NCI-H187 treated with DMSO at 0.1 percent for 48 hours (cell line): ENCODE measurements at regions not wholly inside any gene's neighbourhood (a gene's known extent, or its start where the extent isn't known, plus 50 kb on each side); places are given as distances from the start of the nearest gene placed in this dataset.
"Not testable (repeated sequence)": the region's sequence is repeated elsewhere in the genome, so short reads cannot be mapped to it uniquely, and the experiment has no call there.

Experiments used
- DNase-seq: peaks from one replicate; lab custom pipeline; 2025; lab: John Stamatoyannopoulos, UW

GRCh38 chr3:88954853-88955252 lies 152.6 kb upstream of the EPHA3 start:
- no peak for DNase-seq

- DNase-seq = no peak
These were observed 152.1 kb upstream of the EPHA3 start for GRCh38 chr3:88955274-88955673.

- no peak for DNase-seq
These were observed 149.5 kb upstream of the EPHA3 start for GRCh38 chr3:88957711-88958439.

- no peak for DNase-seq
These were observed 147.4 kb upstream of the EPHA3 start for GRCh38 chr3:88960019-88960418.

- DNase-seq = no peak
These were observed 144.4 kb upstream of the EPHA3 start for GRCh38 chr3:88963003-88963402.

- no peak for DNase-seq
These were observed 127.7 kb upstream of the EPHA3 start for GRCh38 chr3:88979760-88980159.

GRCh38 chr3:88983458-88983857 lies 124.0 kb upstream of the EPHA3 start:
- DNase-seq = no peak

GRCh38 chr3:88984256-88984655 lies 123.2 kb upstream of the EPHA3 start:
- no peak for DNase-seq

GRCh38 chr3:88984832-88985231 lies 122.6 kb upstream of the EPHA3 start:
- DNase-seq = no peak

GRCh38 chr3:88985491-88985890 lies 121.9 kb upstream of the EPHA3 start:
- no peak for DNase-seq

GRCh38 chr3:88986834-88987233 lies 120.6 kb upstream of the EPHA3 start:
- no peak for DNase-seq

GRCh38 chr3:88987776-88988175 lies 119.6 kb upstream of the EPHA3 start:
- DNase-seq = no peak

- DNase-seq = no peak
These were observed 118.5 kb upstream of the EPHA3 start for GRCh38 chr3:88988906-88989305.

GRCh38 chr3:88991496-88991895 lies 115.9 kb upstream of the EPHA3 start:
- DNase-seq = no peak

GRCh38 chr3:88996691-88997090 lies 110.7 kb upstream of the EPHA3 start:
- DNase-seq = no peak

GRCh38 chr3:88997260-88997659 lies 110.2 kb upstream of the EPHA3 start:
- no peak for DNase-seq

- no peak for DNase-seq
These were observed 106.5 kb upstream of the EPHA3 start for GRCh38 chr3:89000886-89001285.

GRCh38 chr3:89002191-89002590 lies 105.2 kb upstream of the EPHA3 start:
- DNase-seq = no peak

GRCh38 chr3:89013536-89013935 lies 93.9 kb upstream of the EPHA3 start:
- DNase-seq = no peak

- no peak for DNase-seq
These were observed 89.9 kb upstream of the EPHA3 start for GRCh38 chr3:89017531-89017930.

GRCh38 chr3:89025185-89025584 lies 82.2 kb upstream of the EPHA3 start:
- DNase-seq = no peak

GRCh38 chr3:89032346-89033013 lies 74.9 kb upstream of the EPHA3 start:
- no peak for DNase-seq

GRCh38 chr3:89034723-89035122 lies 72.7 kb upstream of the EPHA3 start:
- not testable (repeated sequence) for DNase-seq

- no peak for DNase-seq
These were observed 68.6 kb upstream of the EPHA3 start for GRCh38 chr3:89038869-89039268.
